Stomach smooth muscle (tissue), 2 donors: ENCODE measurements at regions not wholly inside any gene's neighbourhood (a gene's known extent, or its start where the extent isn't known, plus 50 kb on each side); places are given as distances from the start of the nearest gene placed in this dataset.

Experiments
- H3K27ac ChIP-seq: one replicate; pipeline ENCODE4 v1.7.0; 2013; ENCODE audit warnings: mild to moderate bottlenecking, low read length, inconsistent platforms
- H3K27me3 ChIP-seq, 2 donors: one replicate each; pipeline ENCODE4 v1.7.0; 2013; ENCODE audit warnings: low read length in 2 of 2; ENCODE audit not compliant: insufficient read depth in 2 of 2, control insufficient read depth in 1 of 2
- H3K36me3 ChIP-seq, 2 donors: one replicate each; pipeline ENCODE4 v1.7.0; 2013; ENCODE audit warnings: low read length in 2 of 2; ENCODE audit not compliant: control insufficient read depth in 2 of 2, insufficient read depth in 2 of 2
- H3K4me1 ChIP-seq: one replicate; pipeline ENCODE4 v1.7.0; 2013; ENCODE audit warnings: low read length; ENCODE audit not compliant: control insufficient read depth, insufficient read depth
- H3K4me3 ChIP-seq, 2 donors: one replicate each; pipeline ENCODE4 v1.7.0; 2013; ENCODE audit warnings: low read length in 2 of 2
- H3K9ac ChIP-seq, 2 donors: one replicate each; pipeline ENCODE4 v1.7.0; 2013; ENCODE audit warnings: low read length in 2 of 2, mild to moderate bottlenecking in 1 of 2
- H3K9me3 ChIP-seq, 2 donors: one replicate each; pipeline ENCODE4 v1.7.0; 2013; ENCODE audit warnings: low read length in 2 of 2; ENCODE audit not compliant: control insufficient read depth in 2 of 2
- donor health status: healthy.
- donor health status: Pancreatic carcinoma.

DNA sequence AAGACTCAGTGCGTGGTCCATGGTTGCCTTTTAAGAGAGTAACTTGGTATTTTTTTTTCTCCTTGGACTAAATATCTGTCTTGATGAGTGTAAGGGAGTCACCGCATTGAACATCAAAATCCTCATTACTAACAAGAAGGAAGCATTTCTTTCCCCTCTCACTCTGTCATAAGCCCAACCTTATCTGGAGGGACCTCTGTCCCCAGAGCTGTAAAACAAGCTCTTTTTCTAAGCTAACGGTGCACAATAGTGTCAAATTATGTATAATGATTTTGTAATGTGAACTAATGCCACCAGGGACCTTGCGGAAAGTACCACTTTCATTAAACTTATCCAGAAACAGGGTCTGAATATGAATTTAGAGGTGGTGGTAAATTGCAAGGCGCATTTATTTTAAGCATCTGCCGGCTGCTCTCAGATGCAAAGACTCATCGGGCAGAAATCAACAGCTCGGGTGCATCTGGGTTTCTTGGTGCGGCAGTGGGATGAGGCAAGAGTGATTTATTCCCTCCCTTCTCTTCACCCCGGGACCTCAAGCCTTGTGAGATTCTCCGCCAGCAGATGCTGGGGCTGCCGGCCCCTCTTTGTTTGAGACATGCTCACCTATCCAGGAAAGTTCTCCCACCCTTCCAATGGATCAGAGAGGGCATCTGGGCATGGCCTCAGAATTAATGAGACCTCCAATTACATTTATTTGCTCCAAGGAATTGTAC is 95.2 kb upstream of the IRX3 start:
- no peak overlapping the region for H3K27ac ChIP-seq
- H3K4me3 ChIP-seq, result no peak overlapping the region
- H3K9me3 ChIP-seq, result peaks cover 0 to 11% of the 10 kb centered on the region in 2 donors
- H3K36me3 ChIP-seq, result no peaks in the 10 kb centered on the region
- no peaks in the 10 kb centered on the region for H3K4me1 ChIP-seq
- H3K27me3 ChIP-seq, result peaks cover 0 to 2% of the 10 kb centered on the region in 2 donors
- no peak overlapping the region for H3K9ac ChIP-seq

GRCh38 chr16:54375071-54375470 is 88.5 kb upstream of the IRX3 start:
- Histone ChIP-seq H3K4me3 (no peak overlapping the region), H3K27me3 (peaks cover 13 to 16% of the 10 kb centered on the region in 2 donors), H3K9me3 (peaks cover 0 to 6% of the 10 kb centered on the region in 2 donors), H3K27ac (no peak overlapping the region), H3K9ac (no peak overlapping the region), H3K4me1 (no peaks in the 10 kb centered on the region), H3K36me3 (no peaks in the 10 kb centered on the region)

GRCh38 chr16:54373534-54374520 is 87.2 kb upstream of the IRX3 start:
- H3K9ac ChIP-seq, result no peak overlapping the region
- no peak overlapping the region for H3K27ac ChIP-seq
- H3K9me3 ChIP-seq, result no peaks in the 10 kb centered on the region
- H3K27me3 ChIP-seq, result peaks cover 18 to 20% of the 10 kb centered on the region in 2 donors
- H3K4me3 ChIP-seq, result no peak overlapping the region
- no peaks in the 10 kb centered on the region for H3K36me3 ChIP-seq
- no peaks in the 10 kb centered on the region for H3K4me1 ChIP-seq

DNA sequence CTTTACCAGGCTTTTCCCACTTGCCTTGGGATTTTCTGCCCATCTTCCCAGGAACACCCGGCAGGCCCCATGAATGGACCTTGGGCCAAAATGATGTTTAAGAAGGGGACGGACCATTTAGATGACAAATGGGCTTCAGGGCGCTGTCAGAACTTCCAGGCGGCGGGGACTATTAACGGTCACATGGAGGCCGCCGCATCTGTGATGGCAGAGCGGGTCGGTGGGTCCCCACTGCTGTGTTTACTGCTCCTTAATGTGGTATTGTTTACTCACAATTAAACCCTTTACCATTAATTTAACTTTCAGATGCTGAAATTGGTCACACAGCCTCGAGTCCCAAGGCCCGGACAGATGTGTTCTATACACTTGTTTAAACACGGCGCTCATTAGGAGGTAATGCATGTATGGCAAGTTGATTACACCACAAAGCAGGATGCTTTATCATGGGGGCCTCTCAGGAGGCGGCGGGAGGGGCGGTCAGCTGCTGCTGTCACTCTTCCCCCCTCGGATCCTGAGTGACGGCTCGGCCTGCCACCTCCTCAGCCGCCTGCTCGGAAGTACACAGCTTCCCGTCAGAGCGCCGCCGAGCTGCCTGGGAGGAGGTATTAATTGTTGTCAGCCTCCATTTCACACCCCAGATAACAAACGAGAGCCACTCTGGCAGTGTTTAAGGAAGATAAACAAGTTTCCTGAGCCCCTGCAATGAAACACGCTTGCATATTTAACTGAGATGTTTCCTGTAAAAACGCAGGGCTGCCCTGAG is 83.9 kb upstream of the IRX3 start:
- H3K9ac ChIP-seq, result no peak overlapping the region
- no peaks in the 10 kb centered on the region for H3K9me3 ChIP-seq
- H3K36me3 ChIP-seq, result no peaks in the 10 kb centered on the region
- H3K27me3 ChIP-seq, result peaks cover 18% of the 10 kb centered on the region in 2 donors
- H3K27ac ChIP-seq, result no peak overlapping the region
- H3K4me1 ChIP-seq, result no peaks in the 10 kb centered on the region
- H3K4me3 ChIP-seq, result no peak overlapping the region

- peaks cover 17 to 18% of the 10 kb centered on the region in 2 donors for H3K27me3 ChIP-seq
- H3K27ac ChIP-seq, result no peak overlapping the region
These were observed 83.3 kb upstream of the IRX3 start for GRCh38 chr16:54369861-54370260.

GRCh38 chr16:54366943-54367342 is 80.4 kb upstream of the IRX3 start:
- Histone ChIP-seq H3K9me3 (no peaks in the 10 kb centered on the region), H3K9ac (no peak overlapping the region), H3K4me1 (no peaks in the 10 kb centered on the region), H3K27ac (no peak overlapping the region), H3K36me3 (no peaks in the 10 kb centered on the region), H3K4me3 (no peak overlapping the region), H3K27me3 (peaks cover 16 to 21% of the 10 kb centered on the region in 2 donors)

More at GRCh38 chr16:54369861-54370260, 83.3 kb upstream of the IRX3 start:
- no peaks in the 10 kb centered on the region for H3K36me3 ChIP-seq
- no peaks in the 10 kb centered on the region for H3K9me3 ChIP-seq
- no peak overlapping the region for H3K4me3 ChIP-seq
- H3K4me1 ChIP-seq, result no peaks in the 10 kb centered on the region
- no peak overlapping the region for H3K9ac ChIP-seq

GRCh38 chr16:54365990-54366634 is 79.5 kb upstream of the IRX3 start:
- Histone ChIP-seq H3K4me1 (no peaks in the 10 kb centered on the region), H3K27ac (no peak overlapping the region), H3K9ac (no peak overlapping the region), H3K9me3 (no peaks in the 10 kb centered on the region), H3K36me3 (no peaks in the 10 kb centered on the region), H3K27me3 (peaks cover 24 to 28% of the 10 kb centered on the region in 2 donors), H3K4me3 (no peak overlapping the region)

DNA sequence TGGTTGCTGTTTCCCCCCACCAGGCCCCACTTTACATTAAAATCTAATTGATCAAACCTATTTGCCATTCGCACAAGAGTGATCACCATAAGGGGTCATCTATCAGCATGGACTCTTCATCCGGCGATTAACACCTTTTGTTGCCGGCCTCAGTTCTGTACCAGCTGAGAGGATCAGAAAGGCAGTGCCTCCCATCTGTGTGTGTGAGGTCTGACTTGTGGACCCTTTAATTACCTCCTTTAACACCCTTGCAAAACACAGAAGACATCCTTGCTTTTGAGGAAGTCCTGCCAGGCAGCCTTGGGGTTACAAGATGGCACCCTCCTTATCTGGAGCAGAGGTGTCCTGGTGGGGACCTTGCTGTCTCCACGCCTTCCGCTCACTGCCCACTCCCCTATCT is 77.2 kb upstream of the IRX3 start:
- no peak overlapping the region for H3K4me3 ChIP-seq
- H3K27me3 ChIP-seq, result peaks cover 16 to 23% of the 10 kb centered on the region in 2 donors
- H3K36me3 ChIP-seq, result no peaks in the 10 kb centered on the region

GRCh38 chr16:54362591-54363206 is 76.1 kb upstream of the IRX3 start:
- Histone ChIP-seq H3K27ac (no peak overlapping the region), H3K9me3 (no peaks in the 10 kb centered on the region), H3K27me3 (peaks cover 21 to 23% of the 10 kb centered on the region in 2 donors), H3K4me3 (no peak overlapping the region), H3K36me3 (no peaks in the 10 kb centered on the region), H3K9ac (no peak overlapping the region), H3K4me1 (no peaks in the 10 kb centered on the region)

More for the DNA sequence above, 77.2 kb upstream of the IRX3 start:
- H3K27ac ChIP-seq, result no peak overlapping the region
- H3K4me1 ChIP-seq, result no peaks in the 10 kb centered on the region
- no peaks in the 10 kb centered on the region for H3K9me3 ChIP-seq
- H3K9ac ChIP-seq, result no peak overlapping the region
